ENCODE measurements at regions not wholly inside any gene's neighbourhood (a gene's known extent, or its start where the extent isn't known, plus 50 kb on each side); places are given as distances from the start of the nearest gene placed in this dataset.

- Histone ChIP-seq H3K4me3 (no peak overlapping the region), H3K27ac (no peak overlapping the region), H3K36me3 (ENCODE audit: insufficient read depth, low read length) (no peaks in the 10 kb centered on the region), H3K9ac (ENCODE audit: insufficient read length) (no peak overlapping the region), H3K9me3 (ENCODE audit: low read depth, low read length) (no peaks in the 10 kb centered on the region)
- no peak for DNase-seq (ENCODE audit: low read depth, low spot score)
- TF ChIP-seq FOXP2 (optimal IDR thresholded peaks at IDR 0.05; ENCODE audit: control extremely low read depth, extremely low read length, insufficient read depth) (no peak), POLR2AphosphoS5 (IDR thresholded peaks at IDR 0.05; ENCODE audit: borderline replicate concordance, low read depth, low read length) (no peak), EZH2 (IDR thresholded peaks at IDR 0.05) (no peak)
These were observed 173.2 kb upstream of the TRPC7 start for GRCh38 chr5:136538534-136538933.

- no peak overlapping the region for H3K27ac ChIP-seq
- no peak for TF ChIP-seq FOXP2 (optimal IDR thresholded peaks at IDR 0.05; ENCODE audit: control extremely low read depth, extremely low read length, insufficient read depth)
- no peak for DNase-seq (ENCODE audit: low read depth, low spot score)
- H3K36me3 ChIP-seq (ENCODE audit: insufficient read depth, low read length), result no peaks in the 10 kb centered on the region
- no peaks in the 10 kb centered on the region for H3K9me3 ChIP-seq (ENCODE audit: low read depth, low read length)
- H3K4me3 ChIP-seq, result no peak overlapping the region
- no peak overlapping the region for H3K9ac ChIP-seq (ENCODE audit: insufficient read length)
These were observed 163.7 kb upstream of the TRPC7 start for GRCh38 chr5:136529081-136529480.

- TF ChIP-seq POLR2AphosphoS5 (IDR thresholded peaks at IDR 0.05; ENCODE audit: borderline replicate concordance, low read depth, low read length), result no peak
- no peak for TF ChIP-seq EZH2 (IDR thresholded peaks at IDR 0.05)
- TF ChIP-seq FOXP2 (optimal IDR thresholded peaks at IDR 0.05; ENCODE audit: control extremely low read depth, extremely low read length, insufficient read depth), result no peak
- Histone ChIP-seq H3K4me3 (no peak overlapping the region), H3K36me3 (ENCODE audit: insufficient read depth, low read length) (no peaks in the 10 kb centered on the region), H3K9me3 (ENCODE audit: low read depth, low read length) (no peaks in the 10 kb centered on the region), H3K9ac (ENCODE audit: insufficient read length) (no peak overlapping the region), H3K27ac (no peak overlapping the region)
- no peak for DNase-seq (ENCODE audit: low read depth, low spot score)
These were observed 163.2 kb upstream of the TRPC7 start for GRCh38 chr5:136528481-136529030.

- Histone ChIP-seq H3K4me3 (no peak overlapping the region), H3K27ac (no peak overlapping the region), H3K36me3 (ENCODE audit: insufficient read depth, low read length) (no peaks in the 10 kb centered on the region), H3K9me3 (ENCODE audit: low read depth, low read length) (no peaks in the 10 kb centered on the region), H3K9ac (ENCODE audit: insufficient read length) (no peak overlapping the region)
- TF ChIP-seq POLR2AphosphoS5 (IDR thresholded peaks at IDR 0.05; ENCODE audit: borderline replicate concordance, low read depth, low read length), result no peak
- no peak for TF ChIP-seq EZH2 (IDR thresholded peaks at IDR 0.05)
- no peak for TF ChIP-seq FOXP2 (optimal IDR thresholded peaks at IDR 0.05; ENCODE audit: control extremely low read depth, extremely low read length, insufficient read depth)
- DNase-seq (ENCODE audit: low read depth, low spot score), result no peak
These were observed 162.0 kb upstream of the TRPC7 start for GRCh38 chr5:136527311-136527710.

GRCh38 chr5:136526791-136527190 is 161.4 kb upstream of the TRPC7 start:
- no peaks in the 10 kb centered on the region for H3K9me3 ChIP-seq (ENCODE audit: low read depth, low read length)
- H3K27ac ChIP-seq, result no peak overlapping the region
- no peak overlapping the region for H3K4me3 ChIP-seq
- H3K36me3 ChIP-seq (ENCODE audit: insufficient read depth, low read length), result no peaks in the 10 kb centered on the region
- TF ChIP-seq EZH2 (IDR thresholded peaks at IDR 0.05) (no peak), POLR2AphosphoS5 (IDR thresholded peaks at IDR 0.05; ENCODE audit: borderline replicate concordance, low read depth, low read length) (no peak), FOXP2 (optimal IDR thresholded peaks at IDR 0.05; ENCODE audit: control extremely low read depth, extremely low read length, insufficient read depth) (no peak)
- no peak for DNase-seq (ENCODE audit: low read depth, low spot score)
- no peak overlapping the region for H3K9ac ChIP-seq (ENCODE audit: insufficient read length)

GRCh38 chr5:136526021-136526420 is 160.7 kb upstream of the TRPC7 start:
- no peak overlapping the region for H3K4me3 ChIP-seq
- no peak overlapping the region for H3K9ac ChIP-seq (ENCODE audit: insufficient read length)
- no peaks in the 10 kb centered on the region for H3K36me3 ChIP-seq (ENCODE audit: insufficient read depth, low read length)
- DNase-seq (ENCODE audit: low read depth, low spot score), result no peak
- H3K9me3 ChIP-seq (ENCODE audit: low read depth, low read length), result no peaks in the 10 kb centered on the region
- TF ChIP-seq POLR2AphosphoS5 (IDR thresholded peaks at IDR 0.05; ENCODE audit: borderline replicate concordance, low read depth, low read length), result no peak
- no peak for TF ChIP-seq EZH2 (IDR thresholded peaks at IDR 0.05)
- no peak for TF ChIP-seq FOXP2 (optimal IDR thresholded peaks at IDR 0.05; ENCODE audit: control extremely low read depth, extremely low read length, insufficient read depth)
- no peak overlapping the region for H3K27ac ChIP-seq

- DNase-seq (ENCODE audit: low read depth, low spot score), result no peak
These were observed 160.3 kb upstream of the TRPC7 start for GRCh38 chr5:136525597-136525996.

GRCh38 chr5:136522217-136522956 is 157.0 kb upstream of the TRPC7 start:
- H3K9ac ChIP-seq (ENCODE audit: insufficient read length), result no peak overlapping the region
- no peak for DNase-seq (ENCODE audit: low read depth, low spot score)
- no peak overlapping the region for H3K4me3 ChIP-seq
- H3K27ac ChIP-seq, result no peak overlapping the region
- no peaks in the 10 kb centered on the region for H3K36me3 ChIP-seq (ENCODE audit: insufficient read depth, low read length)
- TF ChIP-seq EZH2 (IDR thresholded peaks at IDR 0.05), result no peak
- no peak for TF ChIP-seq FOXP2 (optimal IDR thresholded peaks at IDR 0.05; ENCODE audit: control extremely low read depth, extremely low read length, insufficient read depth)
- TF ChIP-seq POLR2AphosphoS5 (IDR thresholded peaks at IDR 0.05; ENCODE audit: borderline replicate concordance, low read depth, low read length), result no peak
- H3K9me3 ChIP-seq (ENCODE audit: low read depth, low read length), result no peaks in the 10 kb centered on the region

More at GRCh38 chr5:136525597-136525996, 160.3 kb upstream of the TRPC7 start:
- Histone ChIP-seq H3K27ac (no peak overlapping the region), H3K9ac (ENCODE audit: insufficient read length) (no peak overlapping the region), H3K36me3 (ENCODE audit: insufficient read depth, low read length) (no peaks in the 10 kb centered on the region), H3K9me3 (ENCODE audit: low read depth, low read length) (no peaks in the 10 kb centered on the region), H3K4me3 (no peak overlapping the region)
- TF ChIP-seq FOXP2 (optimal IDR thresholded peaks at IDR 0.05; ENCODE audit: control extremely low read depth, extremely low read length, insufficient read depth) (no peak), EZH2 (IDR thresholded peaks at IDR 0.05) (no peak), POLR2AphosphoS5 (IDR thresholded peaks at IDR 0.05; ENCODE audit: borderline replicate concordance, low read depth, low read length) (no peak)

Measured in SK-N-MC (cell line).